ENCODE measurements at regions not wholly inside any gene's neighbourhood (a gene's known extent, or its start where the extent isn't known, plus 50 kb on each side); places are given as distances from the start of the nearest gene placed in this dataset.
"Not testable (repeated sequence)": the region's sequence is repeated elsewhere in the genome, so short reads cannot be mapped to it uniquely, and the experiment has no call there.

GRCh38 chr2:184302506-184302905, 295.8 kb upstream of the ZNF804A start:
- FAIRE-seq (no peak), DNase-seq (ENCODE audit: insufficient read length) (no peak)
- TF ChIP-seq TAF1 (IDR thresholded peaks at IDR 0.05; ENCODE audit: borderline replicate concordance, low read depth, low read length): no peak
- no peak for TF ChIP-seq POLR2A (IDR thresholded peaks at IDR 0.05; ENCODE audit: low read depth, low read length)
- no peak for TF ChIP-seq POLR2AphosphoS5 (IDR thresholded peaks at IDR 0.05; ENCODE audit: low read depth, low read length)

GRCh38 chr2:184304006-184304405, 294.3 kb upstream of the ZNF804A start:
- FAIRE-seq (no peak), DNase-seq (ENCODE audit: insufficient read length) (no peak)
- TF ChIP-seq POLR2AphosphoS5 (IDR thresholded peaks at IDR 0.05; ENCODE audit: low read depth, low read length): no peak
- TF ChIP-seq TAF1 (IDR thresholded peaks at IDR 0.05; ENCODE audit: borderline replicate concordance, low read depth, low read length): no peak
- TF ChIP-seq POLR2A (IDR thresholded peaks at IDR 0.05; ENCODE audit: low read depth, low read length): no peak

- DNase-seq (ENCODE audit: insufficient read length) (no peak), FAIRE-seq (no peak)
- TF ChIP-seq POLR2A (IDR thresholded peaks at IDR 0.05; ENCODE audit: low read depth, low read length): no peak
- TF ChIP-seq POLR2AphosphoS5 (IDR thresholded peaks at IDR 0.05; ENCODE audit: low read depth, low read length): no peak
- no peak for TF ChIP-seq TAF1 (IDR thresholded peaks at IDR 0.05; ENCODE audit: borderline replicate concordance, low read depth, low read length)
Measured at GRCh38 chr2:184305105-184305504, 293.2 kb upstream of the ZNF804A start.

- no peak for DNase-seq (ENCODE audit: insufficient read length)
- no peak for TF ChIP-seq TAF1 (IDR thresholded peaks at IDR 0.05; ENCODE audit: borderline replicate concordance, low read depth, low read length)
- no peak for TF ChIP-seq POLR2A (IDR thresholded peaks at IDR 0.05; ENCODE audit: low read depth, low read length)
- no peak for TF ChIP-seq POLR2AphosphoS5 (IDR thresholded peaks at IDR 0.05; ENCODE audit: low read depth, low read length)
- FAIRE-seq: no peak
Measured at GRCh38 chr2:184308706-184309105, 289.6 kb upstream of the ZNF804A start.

- DNase-seq (ENCODE audit: insufficient read length) (no peak), FAIRE-seq (no peak)
- TF ChIP-seq POLR2A (IDR thresholded peaks at IDR 0.05; ENCODE audit: low read depth, low read length): no peak
- TF ChIP-seq TAF1 (IDR thresholded peaks at IDR 0.05; ENCODE audit: borderline replicate concordance, low read depth, low read length): no peak
- no peak for TF ChIP-seq POLR2AphosphoS5 (IDR thresholded peaks at IDR 0.05; ENCODE audit: low read depth, low read length)
Measured at GRCh38 chr2:184312970-184313369, 285.4 kb upstream of the ZNF804A start.

DNA sequence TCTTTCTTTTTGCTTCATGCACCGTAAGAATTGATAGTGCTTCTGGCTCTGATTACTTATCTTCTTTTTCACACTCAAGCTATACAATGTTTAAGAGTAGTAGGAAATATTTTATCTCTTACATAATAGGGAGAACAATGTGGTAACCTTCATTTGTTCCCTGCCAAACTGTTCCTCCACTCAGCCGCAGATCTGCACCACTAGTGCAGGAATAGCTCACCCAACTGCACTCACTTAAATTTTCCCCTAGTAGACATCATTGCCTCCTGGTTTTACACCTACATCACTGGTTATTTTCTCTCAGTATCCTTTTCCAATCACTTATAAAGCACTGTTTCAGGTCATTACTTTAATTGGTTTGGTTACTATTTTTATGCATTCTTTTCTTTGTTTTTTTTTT, 283.5 kb upstream of the ZNF804A start:
- DNase-seq (ENCODE audit: insufficient read length) (no peak), FAIRE-seq (no peak)
- no peak for TF ChIP-seq TAF1 (IDR thresholded peaks at IDR 0.05; ENCODE audit: borderline replicate concordance, low read depth, low read length)
- TF ChIP-seq POLR2AphosphoS5 (IDR thresholded peaks at IDR 0.05; ENCODE audit: low read depth, low read length): no peak
- TF ChIP-seq POLR2A (IDR thresholded peaks at IDR 0.05; ENCODE audit: low read depth, low read length): no peak

GRCh38 chr2:184316921-184317320, 281.4 kb upstream of the ZNF804A start:
- no peak for FAIRE-seq
- TF ChIP-seq TAF1 (IDR thresholded peaks at IDR 0.05; ENCODE audit: borderline replicate concordance, low read depth, low read length) (no peak), POLR2AphosphoS5 (IDR thresholded peaks at IDR 0.05; ENCODE audit: low read depth, low read length) (no peak), POLR2A (IDR thresholded peaks at IDR 0.05; ENCODE audit: low read depth, low read length) (no peak)

DNA sequence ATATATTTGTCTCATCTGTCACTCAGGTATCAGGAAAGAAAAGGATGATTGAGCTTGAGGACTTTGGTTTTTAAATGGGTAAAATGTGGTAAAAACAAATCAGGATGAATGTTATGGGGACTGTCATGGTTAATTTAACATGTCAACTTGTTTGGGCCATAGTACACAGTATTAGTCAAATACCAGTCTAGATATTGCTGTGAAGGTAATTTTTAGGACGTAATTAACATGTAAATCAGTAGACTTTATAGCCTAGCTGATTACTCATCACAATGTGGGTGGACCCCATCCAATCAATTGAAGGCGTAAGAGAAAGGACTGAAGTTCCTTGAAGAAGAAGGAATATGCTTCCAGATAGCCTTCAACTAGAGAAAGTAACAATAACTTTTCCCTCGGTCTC, 275.7 kb upstream of the ZNF804A start:
- TF ChIP-seq TAF1 (IDR thresholded peaks at IDR 0.05; ENCODE audit: borderline replicate concordance, low read depth, low read length): no peak
- TF ChIP-seq POLR2AphosphoS5 (IDR thresholded peaks at IDR 0.05; ENCODE audit: low read depth, low read length): no peak
- TF ChIP-seq POLR2A (IDR thresholded peaks at IDR 0.05; ENCODE audit: low read depth, low read length): no peak
- FAIRE-seq: no peak
- no peak for DNase-seq (ENCODE audit: insufficient read length)

More at GRCh38 chr2:184316921-184317320, 281.4 kb upstream of the ZNF804A start:
- DNase-seq (ENCODE audit: insufficient read length): no peak

DNA sequence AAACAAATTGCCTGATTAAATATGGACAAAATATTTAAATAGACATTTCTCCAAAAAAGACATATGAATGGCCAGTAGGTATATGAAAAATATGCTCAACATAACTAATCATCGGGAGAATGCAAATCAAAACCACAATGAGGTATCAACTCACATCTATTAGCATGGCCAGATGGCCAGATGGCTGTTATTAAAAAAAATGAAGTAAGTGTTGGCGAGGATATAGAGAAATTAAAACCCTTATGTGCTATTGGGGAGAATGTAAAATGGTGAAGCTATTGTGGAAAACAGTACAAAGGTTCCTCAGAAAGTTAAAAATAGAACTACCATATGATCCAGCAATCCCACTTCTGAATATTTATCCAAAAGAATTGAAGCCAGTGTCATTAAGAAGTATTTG, 272.3 kb upstream of the ZNF804A start:
- TF ChIP-seq POLR2A (IDR thresholded peaks at IDR 0.05; ENCODE audit: low read depth, low read length): no peak
- TF ChIP-seq TAF1 (IDR thresholded peaks at IDR 0.05; ENCODE audit: borderline replicate concordance, low read depth, low read length): no peak
- TF ChIP-seq POLR2AphosphoS5 (IDR thresholded peaks at IDR 0.05; ENCODE audit: low read depth, low read length): no peak
- FAIRE-seq (no peak), DNase-seq (ENCODE audit: insufficient read length) (no peak)

DNA sequence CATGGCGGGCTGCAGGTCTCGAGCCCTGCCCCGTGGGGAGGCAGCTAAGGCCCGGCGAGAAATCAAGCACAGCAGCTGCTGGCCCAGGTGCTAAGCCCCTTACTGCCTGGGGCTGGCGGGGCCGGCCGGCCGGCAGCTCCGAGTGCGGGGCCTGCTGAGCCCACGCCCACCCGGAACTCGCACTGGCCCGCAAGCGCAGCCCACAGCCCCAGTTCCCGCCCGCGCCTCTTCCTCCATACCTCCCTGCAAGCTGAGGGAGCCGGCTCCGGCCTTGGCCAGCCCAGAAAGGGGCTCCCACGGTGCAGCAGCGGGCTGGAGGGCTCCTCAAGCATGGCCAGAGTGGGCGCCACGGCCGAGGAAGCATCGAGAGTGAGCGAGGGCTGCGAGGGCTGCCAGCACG, 270.5 kb upstream of the ZNF804A start:
- FAIRE-seq; DNase-seq (ENCODE audit: insufficient read length): not testable (repeated sequence)

- FAIRE-seq; DNase-seq (ENCODE audit: insufficient read length): not testable (repeated sequence)
Measured at GRCh38 chr2:184330561-184330960, 267.8 kb upstream of the ZNF804A start.

- DNase-seq (ENCODE audit: insufficient read length): no peak
- TF ChIP-seq POLR2AphosphoS5 (IDR thresholded peaks at IDR 0.05; ENCODE audit: low read depth, low read length) (no peak), TAF1 (IDR thresholded peaks at IDR 0.05; ENCODE audit: borderline replicate concordance, low read depth, low read length) (no peak)
- no peak for FAIRE-seq
Measured at GRCh38 chr2:184336688-184337087, 261.6 kb upstream of the ZNF804A start.

DNA sequence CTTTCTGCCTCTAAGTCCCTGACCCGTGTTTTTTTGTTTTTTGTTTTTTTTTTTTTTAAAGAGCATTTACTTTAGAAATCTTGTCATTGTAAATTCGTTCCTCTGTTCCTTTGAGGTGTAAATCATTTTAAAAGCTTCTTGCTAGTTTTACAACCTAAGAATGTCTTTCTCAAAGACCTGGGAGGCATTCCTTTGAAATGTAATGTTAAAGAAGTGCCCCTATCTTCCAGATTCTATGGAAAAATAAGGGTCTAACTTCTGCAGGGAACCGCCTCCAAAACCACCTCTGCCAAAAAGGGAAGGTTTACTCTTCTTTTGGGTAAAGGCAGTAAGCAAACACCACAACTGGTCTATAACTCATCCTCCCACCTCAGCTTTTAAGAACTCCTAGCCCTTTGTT, 259.6 kb upstream of the ZNF804A start:
- TF ChIP-seq POLR2AphosphoS5 (IDR thresholded peaks at IDR 0.05; ENCODE audit: low read depth, low read length): no peak
- TF ChIP-seq TAF1 (IDR thresholded peaks at IDR 0.05; ENCODE audit: borderline replicate concordance, low read depth, low read length): no peak
- TF ChIP-seq POLR2A (IDR thresholded peaks at IDR 0.05; ENCODE audit: low read depth, low read length): no peak
- DNase-seq (ENCODE audit: insufficient read length) (no peak), FAIRE-seq (no peak)
